ENCODE measurements at regions not wholly inside any gene's neighbourhood (a gene's known extent, or its start where the extent isn't known, plus 50 kb on each side); places are given as distances from the start of the nearest gene placed in this dataset.

DNA sequence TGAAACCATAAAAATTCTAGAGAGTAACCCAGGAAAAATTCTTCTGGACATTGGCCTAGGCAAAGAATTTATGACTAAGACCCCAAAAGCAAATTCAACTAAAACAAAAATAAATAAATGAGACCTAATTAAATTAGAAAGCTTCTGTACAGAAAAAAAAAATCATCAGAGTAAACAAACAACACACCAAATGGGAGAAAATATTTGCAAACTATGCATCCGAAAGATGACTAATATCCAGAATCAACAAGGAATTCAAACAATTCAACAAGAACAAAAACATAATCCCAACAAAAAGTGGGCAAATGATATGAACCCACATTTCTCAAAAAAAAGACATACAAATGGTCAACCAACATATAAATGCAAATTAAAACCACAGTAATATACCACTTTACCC lies 242.6 kb upstream of the CDYL start:
- TF ChIP-seq EGR1 (IDR thresholded peaks at IDR 0.05) (no peak), FOXM1 (IDR thresholded peaks at IDR 0.05; ENCODE audit: borderline replicate concordance, low read depth) (no peak), YY1 (IDR thresholded peaks at IDR 0.05; ENCODE audit: low read depth) (no peak), RAD21 (IDR thresholded peaks at IDR 0.05; ENCODE audit: low read depth) (no peak), REST (IDR thresholded peaks at IDR 0.05; ENCODE audit: low read depth) (no peak), CREB1 (IDR thresholded peaks at IDR 0.05; ENCODE audit: low read depth) (no peak), TCF12 (IDR thresholded peaks at IDR 0.05; ENCODE audit: low read depth) (no peak), TAF1 (IDR thresholded peaks at IDR 0.05; ENCODE audit: low read depth) (no peak)
- TF ChIP-seq, protein P1, sequence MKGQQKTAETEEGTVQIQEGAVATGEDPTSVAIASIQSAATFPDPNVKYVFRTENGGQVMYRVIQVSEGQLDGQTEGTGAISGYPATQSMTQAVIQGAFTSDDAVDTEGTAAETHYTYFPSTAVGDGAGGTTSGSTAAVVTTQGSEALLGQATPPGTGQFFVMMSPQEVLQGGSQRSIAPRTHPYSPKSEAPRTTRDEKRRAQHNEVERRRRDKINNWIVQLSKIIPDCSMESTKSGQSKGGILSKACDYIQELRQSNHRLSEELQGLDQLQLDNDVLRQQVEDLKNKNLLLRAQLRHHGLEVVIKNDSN (IDR thresholded peaks at IDR 0.05), result no peak

DNA sequence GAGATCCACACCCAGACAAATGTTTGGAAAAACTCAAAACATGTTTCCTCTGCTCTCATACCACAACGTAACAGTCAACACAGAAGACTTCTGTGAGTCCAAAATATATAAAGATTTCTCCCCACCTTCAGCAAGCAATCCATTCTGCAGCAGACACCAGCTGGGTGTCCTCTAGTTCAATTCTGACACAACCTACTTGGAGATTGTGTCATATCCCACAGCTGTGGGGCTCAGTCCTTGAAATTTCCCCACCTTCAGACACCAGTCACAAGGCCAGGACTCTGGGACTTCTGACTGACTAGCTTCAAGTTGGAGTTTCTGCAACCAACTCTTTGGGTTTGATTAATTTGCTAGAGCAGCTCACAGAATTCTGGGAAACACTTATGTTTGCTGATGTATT lies 244.8 kb upstream of the CDYL start:
- TF ChIP-seq CREB1 (IDR thresholded peaks at IDR 0.05; ENCODE audit: low read depth) (no peak), ZBTB7A (IDR thresholded peaks at IDR 0.05; ENCODE audit: low read depth) (no peak), FOXM1 (IDR thresholded peaks at IDR 0.05; ENCODE audit: borderline replicate concordance, low read depth) (no peak), TAF1 (IDR thresholded peaks at IDR 0.05; ENCODE audit: low read depth) (no peak)
- TF ChIP-seq, protein P2, sequence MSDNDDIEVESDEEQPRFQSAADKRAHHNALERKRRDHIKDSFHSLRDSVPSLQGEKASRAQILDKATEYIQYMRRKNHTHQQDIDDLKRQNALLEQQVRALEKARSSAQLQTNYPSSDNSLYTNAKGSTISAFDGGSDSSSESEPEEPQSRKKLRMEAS (IDR thresholded peaks at IDR 0.05), result no peak

- TF ChIP-seq RAD21 (IDR thresholded peaks at IDR 0.05; ENCODE audit: low read depth), result no peak
- TF ChIP-seq CREB1 (IDR thresholded peaks at IDR 0.05; ENCODE audit: low read depth), result no peak
Measured at GRCh38 chr6:4522453-4522852, 253.8 kb upstream of the CDYL start.

GRCh38 chr6:4521070-4521469 lies 255.1 kb upstream of the CDYL start:
- no peak for TF ChIP-seq CEBPB (IDR thresholded peaks at IDR 0.05)
- TF ChIP-seq TEAD4 (IDR thresholded peaks at IDR 0.05), result no peak
- no peak for TF ChIP-seq EP300 (IDR thresholded peaks at IDR 0.05; ENCODE audit: borderline replicate concordance)
- TF ChIP-seq RAD21 (IDR thresholded peaks at IDR 0.05; ENCODE audit: low read depth), result no peak

GRCh38 chr6:4518506-4518905 lies 257.7 kb upstream of the CDYL start:
- TF ChIP-seq RAD21 (IDR thresholded peaks at IDR 0.05; ENCODE audit: low read depth), result no peak
- no peak for TF ChIP-seq ZBTB7A (IDR thresholded peaks at IDR 0.05; ENCODE audit: low read depth)
- no peak for TF ChIP-seq EP300 (IDR thresholded peaks at IDR 0.05; ENCODE audit: borderline replicate concordance)
- TF ChIP-seq TEAD4 (IDR thresholded peaks at IDR 0.05), result no peak
- no peak for TF ChIP-seq REST (IDR thresholded peaks at IDR 0.05; ENCODE audit: low read depth)
- TF ChIP-seq CEBPB (IDR thresholded peaks at IDR 0.05), result no peak
- TF ChIP-seq EGR1 (IDR thresholded peaks at IDR 0.05), result no peak
- TF ChIP-seq YY1 (IDR thresholded peaks at IDR 0.05; ENCODE audit: low read depth), result no peak
- no peak for TF ChIP-seq FOXM1 (IDR thresholded peaks at IDR 0.05; ENCODE audit: borderline replicate concordance, low read depth)
- TF ChIP-seq, protein P1 (IDR thresholded peaks at IDR 0.05), result no peak
- TF ChIP-seq, protein P2 (IDR thresholded peaks at IDR 0.05), result no peak
- TF ChIP-seq TAF1 (IDR thresholded peaks at IDR 0.05; ENCODE audit: low read depth), result no peak
- no peak for TF ChIP-seq NFIC (IDR thresholded peaks at IDR 0.05)
- TF ChIP-seq TCF12 (IDR thresholded peaks at IDR 0.05; ENCODE audit: low read depth), result no peak
- TF ChIP-seq CREB1 (IDR thresholded peaks at IDR 0.05; ENCODE audit: low read depth), result no peak

DNA sequence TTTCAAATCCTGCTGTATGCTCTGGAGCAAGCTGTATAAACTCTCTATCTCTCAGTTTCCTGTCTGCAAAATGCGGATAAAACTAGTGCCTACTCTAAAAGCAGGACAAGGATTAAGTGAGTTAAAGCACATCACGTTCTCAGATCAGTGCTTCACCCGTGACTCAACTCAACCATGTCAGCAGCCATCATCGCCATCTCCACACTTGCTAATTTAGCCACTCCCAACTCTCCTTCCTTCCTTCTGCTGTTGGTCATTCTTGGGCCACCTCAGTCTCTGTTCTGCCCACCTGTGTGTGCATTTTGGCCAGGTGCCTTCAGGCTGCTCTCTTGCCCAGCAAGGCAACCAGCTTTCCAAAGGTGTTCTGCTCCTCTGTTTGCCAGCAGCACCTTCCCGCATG lies 260.0 kb upstream of the CDYL start:
- TF ChIP-seq TAF1 (IDR thresholded peaks at IDR 0.05; ENCODE audit: low read depth) (no peak), EGR1 (IDR thresholded peaks at IDR 0.05) (no peak), YY1 (IDR thresholded peaks at IDR 0.05; ENCODE audit: low read depth) (no peak), NFIC (IDR thresholded peaks at IDR 0.05) (no peak)
- TF ChIP-seq, protein P2 (IDR thresholded peaks at IDR 0.05), result no peak

- no peak for TF ChIP-seq RAD21 (IDR thresholded peaks at IDR 0.05; ENCODE audit: low read depth)
- TF ChIP-seq, protein P2 (IDR thresholded peaks at IDR 0.05), result no peak
- TF ChIP-seq NFIC (IDR thresholded peaks at IDR 0.05), result no peak
- no peak for TF ChIP-seq CREB1 (IDR thresholded peaks at IDR 0.05; ENCODE audit: low read depth)
- TF ChIP-seq ZBTB7A (IDR thresholded peaks at IDR 0.05; ENCODE audit: low read depth), result no peak
- no peak for TF ChIP-seq EP300 (IDR thresholded peaks at IDR 0.05; ENCODE audit: borderline replicate concordance)
- no peak for TF ChIP-seq TEAD4 (IDR thresholded peaks at IDR 0.05)
- TF ChIP-seq FOXM1 (IDR thresholded peaks at IDR 0.05; ENCODE audit: borderline replicate concordance, low read depth), result no peak
- no peak for TF ChIP-seq REST (IDR thresholded peaks at IDR 0.05; ENCODE audit: low read depth)
Measured at GRCh38 chr6:4513561-4513960, 262.6 kb upstream of the CDYL start.
